HS-5 (cell line): ENCODE measurements at regions not wholly inside any gene's neighbourhood (a gene's known extent, or its start where the extent isn't known, plus 50 kb on each side); places are given as distances from the start of the nearest gene placed in this dataset.
A peak's percentile ranks its signal among the peaks of the same experiment; 100 is the strongest.
"Not testable (repeated sequence)": the region's sequence is repeated elsewhere in the genome, so short reads cannot be mapped to it uniquely, and the experiment has no call there.

Experiments used
- DNase-seq: peaks from one replicate; pipeline ENCODE4 v3.0.0-alpha.2; 2012; ENCODE audit warnings: low read depth

DNA sequence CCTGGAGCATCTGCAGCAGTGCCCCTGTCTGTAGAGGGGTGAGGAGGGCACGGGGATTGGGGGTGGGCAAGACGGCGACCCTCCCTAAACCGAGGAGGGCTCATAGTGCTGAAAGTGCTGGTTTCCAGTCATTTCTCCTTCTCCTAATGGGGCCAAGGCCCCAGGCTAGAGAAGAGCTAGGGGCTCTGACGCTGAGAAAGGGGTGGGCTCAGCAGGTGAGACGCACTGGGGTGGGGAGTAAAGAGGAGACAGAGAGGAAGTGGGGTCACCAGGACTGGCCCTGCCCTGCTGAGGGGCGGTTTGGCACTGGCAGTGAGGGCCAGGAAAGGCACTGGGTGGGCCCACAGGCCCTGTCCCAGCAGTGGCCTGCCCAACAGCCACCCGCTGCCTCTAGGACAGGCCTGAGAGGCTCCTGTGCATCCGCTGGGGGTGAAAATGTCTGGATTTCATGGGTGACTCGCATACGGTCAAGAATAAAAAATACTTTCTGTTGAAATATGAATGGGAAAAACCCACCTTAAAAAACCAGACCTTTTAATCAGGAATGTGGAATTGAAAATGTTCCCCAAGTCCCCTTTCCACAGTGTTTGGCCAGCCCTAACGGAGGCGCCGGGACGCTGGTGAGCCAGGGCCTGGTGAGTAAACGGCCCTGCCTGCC lies 122.4 kb upstream of the SMURF2 start:
- no peak for DNase-seq

DNA sequence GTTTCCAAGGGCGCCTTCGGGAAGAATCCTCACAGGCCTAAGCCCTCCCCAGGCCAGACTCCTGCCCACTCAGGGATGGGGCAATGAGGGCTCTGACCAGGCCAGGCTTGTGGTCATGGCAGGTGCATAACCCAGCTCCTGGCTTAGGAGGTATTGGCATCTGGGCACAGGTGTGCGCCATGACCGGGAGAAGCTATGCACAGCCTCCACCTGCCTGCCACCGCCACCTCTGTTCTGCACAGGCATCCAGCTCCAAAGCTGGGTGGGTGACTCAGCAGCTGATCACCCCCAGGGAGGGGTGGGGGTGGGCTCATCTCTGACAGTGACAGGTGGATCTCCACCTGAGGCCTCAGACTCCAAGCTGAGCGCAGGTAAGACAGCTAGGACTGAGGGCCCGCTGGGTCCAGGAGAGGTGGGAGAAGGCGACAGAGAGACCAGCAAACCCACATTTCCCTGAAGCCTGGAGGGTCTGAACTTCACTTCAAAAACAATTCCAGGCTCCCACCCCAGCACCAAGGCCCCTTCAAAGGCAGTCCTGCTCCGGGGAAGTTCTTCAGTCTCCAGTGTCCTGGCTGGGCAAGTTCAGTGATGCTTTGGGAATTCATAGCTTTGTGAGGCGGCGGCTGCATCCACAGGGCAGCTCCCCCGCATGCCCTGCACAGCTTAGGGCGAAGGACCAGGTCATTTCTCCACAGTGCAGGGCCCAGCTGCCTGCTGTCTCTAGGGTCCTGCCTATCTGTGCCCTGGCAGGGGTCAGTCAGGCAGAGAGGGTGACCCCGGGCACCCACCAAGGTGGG lies 121.6 kb upstream of the SMURF2 start:
- no peak for DNase-seq

DNA sequence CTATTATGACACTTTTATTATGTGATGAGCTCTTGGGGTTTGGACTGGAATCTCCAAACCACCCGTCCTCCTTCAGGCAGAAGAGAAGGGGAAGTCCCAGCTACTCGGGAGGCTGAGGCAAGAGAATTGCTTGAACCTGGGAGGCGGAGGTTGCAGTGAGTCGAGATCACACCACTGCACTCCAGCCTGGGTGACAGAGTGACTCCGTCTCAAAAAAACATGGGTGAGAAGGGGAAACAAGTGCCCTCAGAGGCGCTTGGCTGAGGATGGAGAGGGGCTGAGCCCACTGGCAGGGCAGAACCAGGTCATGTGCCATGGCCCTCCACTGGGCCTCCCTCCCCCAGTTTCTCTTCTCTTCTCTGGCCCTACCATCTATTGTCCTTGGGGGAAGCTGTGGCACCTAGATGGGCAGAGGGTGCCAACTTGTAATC lies 120.9 kb upstream of the SMURF2 start:
- no peak for DNase-seq

DNA sequence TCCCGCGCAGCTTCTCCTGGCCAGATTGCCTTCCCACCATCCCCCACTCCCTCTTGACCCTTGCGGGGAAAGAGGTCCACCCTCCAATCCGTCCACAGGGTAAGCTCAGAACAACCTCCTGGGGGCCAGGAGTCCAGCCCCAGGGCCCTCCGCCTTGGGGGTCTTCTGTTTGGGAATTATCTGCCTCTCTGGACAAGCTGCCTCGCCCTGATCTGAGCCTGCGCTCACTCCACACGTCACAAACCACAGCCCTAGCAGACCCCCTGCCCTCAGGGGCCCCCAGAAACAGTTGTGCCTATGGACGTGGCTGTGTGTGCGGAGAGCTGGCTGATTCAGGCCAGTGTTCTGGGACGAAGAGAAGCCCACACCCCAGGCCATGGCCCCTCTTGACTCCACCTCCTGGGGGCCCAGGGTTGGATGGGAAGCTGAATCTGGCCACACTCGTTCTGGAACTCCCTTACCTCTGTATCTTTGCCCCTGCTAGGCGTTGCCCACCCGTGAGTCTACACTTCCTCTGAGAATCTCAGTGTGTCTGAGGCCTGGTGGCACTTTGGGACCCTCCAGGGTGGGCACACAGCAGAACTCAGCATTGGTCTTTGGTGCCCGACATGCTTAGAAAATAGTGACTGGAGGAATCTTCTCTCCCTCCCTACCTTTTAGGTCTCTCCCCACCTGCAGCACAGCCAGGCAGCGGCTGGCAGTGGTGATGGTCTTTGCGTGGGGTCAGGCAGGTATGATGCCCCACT lies 119.9 kb upstream of the SMURF2 start:
- DNase-seq: no peak

DNA sequence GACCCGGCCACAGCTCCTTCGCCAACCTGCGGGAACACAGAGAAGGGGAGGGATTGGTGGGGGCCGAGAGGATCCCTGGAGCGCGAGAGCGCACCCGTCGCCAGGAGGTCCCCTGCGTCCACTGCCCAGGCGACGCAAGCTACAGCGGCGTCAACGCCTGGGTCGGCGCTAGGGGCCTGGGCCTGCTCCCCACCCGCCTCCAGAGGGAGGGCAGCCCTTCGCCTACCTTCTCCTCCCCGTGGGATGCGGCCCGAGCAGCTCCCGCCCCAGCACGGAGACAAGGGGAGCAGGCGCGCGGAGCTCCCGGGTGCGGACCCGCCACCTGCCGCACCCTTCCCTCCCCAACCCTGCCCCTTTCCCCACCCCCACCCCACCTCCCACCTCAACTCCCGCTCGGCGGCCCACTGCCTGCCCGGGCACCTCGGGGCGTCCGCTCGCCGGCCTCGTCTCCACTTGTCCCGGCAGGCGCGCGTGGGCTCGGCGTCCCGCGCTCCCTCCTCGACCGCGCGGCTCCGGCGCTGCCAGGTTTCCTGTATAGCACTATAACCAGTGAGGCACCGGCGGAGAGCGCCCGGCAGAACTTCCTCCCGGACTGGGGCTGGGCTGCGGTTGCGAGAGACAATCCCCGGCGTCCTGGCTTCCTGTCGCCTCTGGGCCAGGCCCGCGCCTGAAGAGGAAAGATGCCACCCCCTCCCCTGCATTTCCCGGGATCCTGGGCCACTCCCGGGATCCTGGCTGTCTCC lies 119.1 kb upstream of the SMURF2 start:
- no peak for DNase-seq

DNA sequence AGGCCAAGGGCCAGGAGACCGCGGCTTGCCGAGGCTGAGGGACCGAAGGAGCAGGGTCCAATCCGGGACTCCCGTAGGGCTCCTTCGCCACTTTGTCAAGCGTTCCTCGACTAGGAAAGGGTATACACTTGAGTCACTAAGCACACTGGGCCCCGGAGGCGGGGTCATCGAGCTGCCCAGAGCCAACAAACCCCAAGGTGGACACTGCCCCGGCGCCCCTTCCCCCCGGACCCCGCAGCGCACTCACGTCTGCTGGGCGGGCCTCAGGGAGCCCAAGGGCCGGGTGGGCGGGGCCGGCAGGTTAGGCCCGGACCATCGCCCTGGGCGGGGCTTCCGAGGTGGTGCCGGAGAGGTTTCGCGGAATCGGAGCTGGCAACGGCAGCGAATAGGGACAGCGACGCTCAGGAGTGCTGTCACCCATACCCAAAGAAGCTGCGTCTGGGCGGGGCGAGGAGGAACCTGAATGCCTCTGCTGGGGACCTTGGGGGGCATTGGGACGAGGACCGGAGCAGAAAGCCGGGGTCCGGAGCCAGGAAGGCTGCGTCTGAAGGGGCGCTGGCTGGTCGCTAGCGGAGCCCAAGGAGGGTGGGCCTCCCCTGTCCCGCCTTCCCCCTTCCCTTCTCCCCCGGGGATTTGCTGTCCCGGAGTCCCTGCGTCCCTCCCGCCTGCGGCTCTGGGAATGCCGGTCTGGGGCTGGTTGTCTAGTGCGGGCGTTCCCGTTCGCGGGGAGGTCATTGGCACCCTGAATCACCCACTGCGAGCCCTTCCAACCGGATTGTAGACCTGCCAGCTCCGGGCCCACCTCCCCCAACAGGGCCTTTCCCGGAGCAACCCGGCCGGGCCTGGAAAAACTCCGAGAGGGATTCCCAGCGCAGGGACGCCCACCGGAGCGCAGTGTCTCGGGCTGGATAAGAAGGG lies 118.2 kb upstream of the SMURF2 start:
- DNase-seq: no peak

DNA sequence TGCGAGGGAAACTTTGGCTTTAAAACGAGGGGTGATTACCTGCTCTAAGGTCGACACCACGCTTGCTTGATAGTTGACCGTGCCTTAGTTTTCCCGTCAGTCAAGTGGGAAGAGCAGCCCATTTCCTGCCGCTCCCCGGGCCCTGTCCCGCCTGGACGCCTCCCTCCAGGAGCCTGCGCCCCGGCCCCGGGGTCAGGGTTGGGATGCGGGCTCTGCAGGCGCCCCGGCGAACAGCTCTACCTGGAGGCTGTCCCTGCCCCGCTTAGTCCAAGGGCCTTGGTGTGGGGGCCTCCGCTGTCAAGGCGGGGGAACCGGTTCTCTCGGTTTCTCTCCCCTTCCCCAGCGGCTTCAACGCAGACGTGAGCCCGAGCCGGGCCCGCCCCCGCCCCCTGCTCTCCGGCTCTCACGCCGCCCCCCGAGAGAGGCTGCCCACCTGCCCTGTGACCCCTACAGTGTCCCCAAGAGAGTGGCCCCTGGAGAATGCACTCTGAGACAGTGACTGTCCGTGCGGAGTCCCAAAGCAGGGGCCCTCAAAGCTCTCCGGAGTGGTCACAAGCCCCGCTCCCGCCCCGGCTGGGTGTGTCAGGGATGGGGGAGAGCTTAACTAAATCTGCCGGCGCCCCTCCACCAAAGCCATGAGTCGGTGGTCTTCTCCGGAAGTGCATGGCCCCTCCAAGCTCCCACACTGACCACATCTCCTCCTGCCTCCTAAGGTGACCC lies 117.4 kb upstream of the SMURF2 start:
- DNase-seq: no peak

DNA sequence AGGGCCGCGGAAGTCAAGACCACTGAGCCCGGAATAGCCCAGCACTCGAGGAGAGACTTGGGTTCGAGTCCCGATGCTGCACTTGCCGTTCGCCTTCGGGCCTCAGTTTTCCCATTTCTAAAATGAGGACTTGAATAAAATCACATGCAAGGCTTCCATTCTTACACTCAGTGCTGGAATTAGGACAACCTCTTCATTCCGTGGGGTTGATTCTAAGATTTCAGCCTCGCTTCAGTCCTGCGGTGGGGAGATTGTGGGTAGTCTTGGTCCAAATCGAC lies 116.9 kb upstream of the SMURF2 start:
- DNase-seq: not testable (repeated sequence)

DNA sequence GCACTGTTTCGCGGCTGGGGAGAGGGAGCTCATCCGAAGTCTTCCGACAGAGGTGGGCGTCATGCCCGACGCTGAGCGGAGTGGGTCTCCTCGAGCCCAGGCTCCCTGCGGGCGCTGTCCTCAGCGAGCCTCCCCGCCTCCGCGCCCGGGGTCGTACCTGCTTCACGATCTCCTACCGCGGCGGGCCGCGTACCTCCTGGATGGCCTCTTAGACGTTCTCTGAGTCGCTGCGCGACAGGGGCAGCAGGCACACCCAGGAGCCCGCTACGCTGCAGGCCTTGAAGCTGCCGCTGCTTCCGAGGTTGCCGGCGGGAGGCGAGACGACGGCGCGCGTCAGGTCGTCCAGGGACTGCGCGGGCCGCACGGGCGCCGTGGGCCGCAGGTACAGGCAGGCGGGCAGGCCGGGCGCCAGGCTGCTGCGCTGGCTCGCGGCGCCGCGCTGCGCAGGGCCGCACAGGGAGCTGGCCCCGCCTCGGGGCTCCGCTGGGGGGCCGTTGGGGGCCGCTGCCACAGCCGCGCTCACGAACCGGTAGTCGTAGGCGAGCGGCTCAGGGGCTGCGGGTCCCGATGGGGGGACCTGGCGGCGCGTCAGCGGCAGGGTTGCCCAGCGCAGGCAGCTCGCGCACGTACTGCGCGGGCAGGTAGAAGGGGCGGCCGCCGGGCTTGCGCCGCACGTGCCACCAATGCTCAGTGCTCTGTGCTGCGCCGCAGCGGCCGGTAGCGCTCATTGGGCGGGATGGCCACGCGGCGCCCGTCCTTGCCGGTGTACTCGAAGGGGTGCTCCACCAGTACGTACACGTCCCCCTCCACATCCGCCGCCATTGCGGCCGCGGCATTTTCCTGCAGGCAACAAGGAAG lies 116.4 kb upstream of the SMURF2 start:
- no peak for DNase-seq

DNA sequence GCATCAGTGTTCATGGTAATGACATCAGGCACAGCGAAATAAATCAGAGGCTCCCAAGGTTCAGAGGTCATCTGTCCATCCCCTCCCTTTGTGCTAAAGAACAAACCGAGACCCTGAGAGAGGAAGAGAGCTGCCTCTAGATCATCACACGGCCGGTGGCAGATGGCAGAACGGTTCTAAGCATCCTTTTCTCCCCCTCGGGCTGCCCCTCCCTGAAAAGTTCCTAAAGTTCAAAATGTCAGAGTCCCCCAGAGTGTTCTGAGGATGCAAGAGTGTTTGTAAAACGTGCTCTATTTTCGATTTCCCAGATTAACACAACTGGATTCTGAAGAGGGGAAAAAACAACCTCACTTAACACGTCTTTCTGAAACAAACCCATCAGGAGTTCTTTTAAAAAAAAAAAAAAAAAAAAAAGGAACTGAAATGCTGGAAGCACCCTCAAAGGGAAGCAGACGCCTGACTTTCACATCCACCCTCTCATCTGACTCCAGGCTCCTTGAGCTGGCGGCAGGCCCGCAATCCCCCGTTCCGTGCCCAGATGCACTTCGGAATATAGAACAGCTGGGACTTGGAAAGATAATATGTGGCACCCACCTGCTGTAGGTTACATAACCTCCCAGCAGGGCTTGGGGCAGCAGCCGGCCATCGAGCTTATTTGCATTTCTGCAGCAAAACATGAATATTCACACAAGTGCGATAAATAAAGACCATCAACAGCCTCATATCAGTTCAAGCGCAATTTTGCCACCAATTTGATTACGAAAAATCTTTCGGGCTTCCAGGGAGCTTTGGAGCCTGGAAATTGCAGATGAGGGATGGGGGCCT lies 115.5 kb upstream of the SMURF2 start:
- DNase-seq: no peak

DNA sequence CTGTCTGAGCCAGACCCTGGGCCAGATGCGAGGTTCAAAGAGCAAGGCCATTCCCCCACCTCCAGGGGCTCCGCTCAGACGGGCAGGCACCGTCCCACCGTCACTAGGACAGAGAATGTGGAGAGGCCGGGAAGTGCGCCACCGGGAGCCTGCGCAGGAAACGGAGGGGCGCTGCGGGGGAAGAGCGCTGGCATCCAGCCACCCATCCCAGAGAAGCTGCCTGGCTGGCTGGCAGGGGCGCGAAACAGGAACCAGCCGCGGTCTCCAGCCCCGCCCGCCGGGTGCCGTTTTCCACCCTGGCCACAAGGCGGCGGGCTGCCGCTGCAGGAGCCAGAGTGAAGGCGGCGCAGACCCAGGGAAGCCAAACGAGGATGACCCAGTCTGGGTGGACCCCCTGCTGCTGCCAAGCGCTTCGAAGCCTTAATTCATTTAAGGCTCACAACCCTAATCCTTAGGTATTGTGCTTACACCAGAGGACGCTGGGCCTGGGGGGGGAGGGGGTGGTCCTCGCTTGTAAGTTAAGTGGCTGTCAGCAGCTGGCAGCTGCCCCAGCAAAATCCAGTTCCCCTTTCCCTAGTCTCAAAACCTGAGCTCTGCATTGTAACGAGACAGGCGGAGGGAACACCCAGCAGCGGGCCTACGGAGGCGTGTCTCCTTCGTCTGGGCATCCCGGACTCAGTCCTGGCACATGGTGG lies 114.8 kb upstream of the SMURF2 start:
- not testable (repeated sequence) for DNase-seq

DNA sequence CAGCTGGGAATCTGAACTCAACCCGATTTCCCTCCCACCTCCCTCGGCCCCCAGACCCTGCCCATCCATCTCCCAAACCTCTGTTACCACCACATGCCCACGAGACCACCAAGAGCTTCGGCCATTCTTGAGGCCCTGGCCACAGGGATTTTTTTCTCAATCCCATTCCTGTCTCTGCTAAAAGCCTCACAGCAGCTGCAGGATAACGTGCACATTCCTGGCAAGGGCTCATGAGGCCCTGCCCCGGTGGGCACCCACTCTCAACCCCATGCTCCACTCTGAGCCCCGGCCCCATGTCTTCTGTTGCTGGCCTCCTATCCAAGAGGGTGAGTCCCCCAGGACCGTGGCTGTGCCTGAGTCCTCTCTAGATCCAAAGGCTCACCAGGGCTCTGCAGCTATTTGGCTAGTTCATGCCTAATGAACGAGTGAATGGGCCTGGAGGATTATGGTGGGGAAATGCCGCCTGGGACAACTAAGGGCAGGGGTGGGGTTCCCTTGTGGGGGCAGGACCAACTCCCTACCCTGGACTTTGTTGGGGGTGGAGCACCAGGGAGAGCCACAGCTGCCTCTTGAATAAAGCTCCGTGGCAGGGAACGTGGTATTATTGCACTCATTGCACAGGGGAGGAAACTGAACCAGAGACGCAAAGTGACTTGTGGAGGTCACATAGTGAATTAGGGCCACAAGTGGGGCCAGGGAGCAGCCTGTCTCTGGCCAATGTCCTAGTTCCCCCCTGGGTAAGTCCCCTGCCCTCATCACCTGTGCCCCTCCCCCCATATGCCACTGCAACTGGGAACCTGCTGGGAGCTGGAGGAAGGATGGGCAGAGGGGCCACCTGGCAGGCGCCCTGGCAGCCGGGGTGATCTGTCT lies 113.8 kb upstream of the SMURF2 start:
- DNase-seq: no peak

DNA sequence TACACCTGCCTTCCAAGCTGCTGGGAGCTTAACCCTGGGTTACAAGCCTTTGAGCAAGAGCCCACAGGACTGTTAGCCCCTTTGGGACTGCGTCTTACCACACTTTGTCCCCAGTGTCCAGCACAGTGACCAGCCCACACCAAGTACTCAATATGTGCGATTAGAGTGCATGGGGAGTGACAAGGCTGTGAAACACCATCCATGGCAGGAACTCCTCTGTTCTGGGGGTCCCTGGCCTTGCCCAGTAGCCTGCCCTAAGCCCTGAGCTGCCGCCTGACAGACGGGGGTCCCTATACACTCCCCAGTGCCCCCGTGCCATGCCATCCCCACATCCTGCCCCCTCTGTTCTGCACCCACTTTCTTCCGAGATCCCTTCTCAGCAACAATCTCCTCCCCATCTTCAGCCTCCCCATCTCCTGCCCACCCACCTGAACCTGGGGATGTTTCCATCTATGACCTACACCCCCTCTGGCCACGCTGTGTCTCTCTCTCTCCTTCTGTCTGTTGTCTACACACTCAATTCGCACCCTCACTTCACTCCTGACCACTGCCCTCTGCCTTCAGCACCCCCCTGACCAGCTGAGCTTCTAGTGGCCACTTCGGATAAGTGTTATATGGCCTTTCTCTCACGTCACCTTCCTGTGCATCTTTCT lies 112.9 kb upstream of the SMURF2 start:
- no peak for DNase-seq

DNA sequence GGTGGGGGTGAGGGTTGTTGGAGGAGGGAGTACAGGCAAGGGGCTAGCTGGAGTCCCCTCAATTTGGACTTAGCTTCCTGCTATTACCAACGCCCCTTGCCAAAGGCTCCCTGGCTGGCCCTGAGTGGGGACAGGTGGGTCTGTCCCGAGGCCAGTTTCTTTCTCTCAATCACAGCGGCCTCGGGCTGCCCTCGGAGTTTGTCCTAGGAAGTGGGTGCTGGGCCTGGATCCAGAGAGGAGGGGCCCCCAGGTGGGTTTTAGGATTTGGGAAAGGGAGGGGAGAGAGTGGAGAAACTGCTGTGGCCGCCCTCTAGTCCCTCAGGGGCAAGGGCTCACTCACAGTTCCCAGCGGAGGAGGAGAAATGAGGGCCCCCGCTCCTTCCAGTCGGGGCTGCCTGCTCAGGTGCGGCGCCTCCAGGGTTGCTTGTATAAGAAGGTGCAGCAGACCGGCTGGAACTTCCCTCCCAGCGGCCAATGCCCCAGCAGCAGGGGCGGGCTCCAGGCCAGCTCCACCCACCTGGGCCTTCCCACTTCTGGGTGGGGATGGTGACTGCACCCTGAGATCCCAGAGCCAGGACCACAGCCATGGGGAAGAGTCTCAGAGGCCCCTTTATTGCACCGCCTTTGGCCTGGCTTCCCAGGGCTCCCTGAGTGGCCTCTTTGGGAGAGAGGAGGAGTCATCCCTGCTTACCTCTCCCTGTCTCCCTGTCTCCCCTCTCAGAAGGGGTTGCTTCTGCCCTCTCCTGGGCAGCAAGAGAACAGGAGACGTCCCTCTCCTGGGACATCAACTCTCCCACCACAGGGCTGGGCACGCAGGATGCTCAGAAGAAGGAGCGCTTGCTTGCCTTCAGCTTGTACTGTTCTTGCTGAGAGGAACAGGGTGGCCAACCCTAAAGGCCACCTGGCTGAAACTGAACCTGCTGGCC lies 112.0 kb upstream of the SMURF2 start:
- peak; percentile 22 for DNase-seq

DNA sequence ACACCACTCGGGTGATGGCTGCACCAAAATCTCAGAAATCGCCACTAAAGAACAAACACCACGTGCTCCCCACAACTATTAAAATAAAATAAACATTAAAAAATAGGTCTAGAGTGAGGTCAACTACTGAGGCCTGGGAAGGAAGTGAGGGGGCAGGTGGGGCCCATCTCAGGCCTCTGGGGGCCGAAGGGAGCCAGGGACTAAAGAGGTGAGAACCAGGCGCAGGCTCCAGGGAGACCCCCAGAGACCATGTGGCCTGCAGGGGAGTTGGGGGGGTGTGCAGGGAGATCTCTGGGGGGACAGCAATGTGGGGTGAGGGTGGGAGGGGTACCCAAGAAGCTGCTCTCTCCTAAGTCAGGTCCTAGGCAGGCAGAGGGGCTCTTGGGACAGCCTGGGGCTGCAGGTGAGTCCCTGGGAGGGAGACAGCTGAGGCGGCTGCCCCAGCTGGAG lies 111.3 kb upstream of the SMURF2 start:
- DNase-seq: no peak
